SK-N-SH (cell line): ENCODE measurements at regions not wholly inside any gene's neighbourhood (a gene's known extent, or its start where the extent isn't known, plus 50 kb on each side); places are given as distances from the start of the nearest gene placed in this dataset.

Source experiments
- CTCF ChIA-PET: fragments of 300-600, 350-600 bp; formaldehyde crosslinking; extraction: SDS; loops from one replicate; lab custom pipeline; 2021; lab: Yijun Ruan, JAX
- POLR2A ChIA-PET: fragments of 350-600 bp; sonication (Branson Sonifier 250); formaldehyde crosslinking; extraction: SDS; loops from one replicate; lab custom pipeline; 2020; ENCODE audit warnings: antibody characterized with exemption, inconsistent platforms; lab: Yijun Ruan, JAX
- DNase-seq: peaks from one replicate; pipeline ENCODE4 v3.0.0; 2012
- H2AFZ ChIP-seq: fragments of 200-600 bp; sonication (generic); 2 replicates; pipeline ENCODE4 v1.8.1; 2016; ENCODE audit warnings: antibody characterized with exemption, mild to moderate bottlenecking, low read depth
- H3F3A ChIP-seq: fragments of 200-600 bp; sonication (generic); replicated peaks from 2 replicates; pipeline ENCODE3; 2016; ENCODE audit warnings: antibody characterized with exemption, mild to moderate bottlenecking; ENCODE audit not compliant: insufficient read depth
- H3K27ac ChIP-seq, 2 experiments: fragments of 200-500 bp in 1 of 2; fragments of 200-600 bp in 1 of 2; sonication (Bioruptor generic) in 1 of 2; sonication (generic), shearing (Covaris generic) in 1 of 2; 2 replicates each; pipeline versions ENCODE4 v1.5.1 to v1.6.1; 2014 to 2016; ENCODE audit warnings: low read depth in 2 of 2, inconsistent platforms in 1 of 2, low read length in 1 of 2, mild to moderate bottlenecking in 1 of 2, mixed read lengths in 1 of 2
- H3K27me3 ChIP-seq: fragments of 200-600 bp; sonication (generic), shearing (Covaris generic); 2 replicates; pipeline ENCODE4 v1.6.1; 2016; ENCODE audit warnings: mixed run types; ENCODE audit not compliant: insufficient read depth
- H3K36me3 ChIP-seq, 2 experiments: fragments of 200-500 bp in 1 of 2; fragments of 200-600 bp in 1 of 2; sonication (Bioruptor generic) in 1 of 2; sonication (generic) in 1 of 2; replicated peaks in 1 of 2; 2 replicates each; pipeline versions ENCODE3 to v1.5.1; 2014 to 2016; ENCODE audit warnings: low read length in 1 of 2, mild to moderate bottlenecking in 1 of 2; ENCODE audit not compliant: insufficient read depth in 2 of 2, control insufficient read depth in 1 of 2
- H3K4me1 ChIP-seq, 2 experiments: fragments of 200-500 bp in 1 of 2; fragments of 200-600 bp in 1 of 2; sonication (Bioruptor generic) in 1 of 2; sonication (generic), shearing (Covaris generic) in 1 of 2; 2 replicates each; pipeline versions ENCODE4 v1.5.1 to v1.6.1; 2014 to 2016; ENCODE audit warnings: low read depth in 1 of 2, low read length in 1 of 2, mixed run types in 1 of 2; ENCODE audit not compliant: insufficient read depth in 2 of 2, control insufficient read depth in 1 of 2
- H3K4me2 ChIP-seq: fragments of 200-600 bp; sonication (generic), shearing (Covaris generic); 2 replicates; pipeline ENCODE4 v1.6.1; 2017; ENCODE audit warnings: mixed run types
- H3K4me3 ChIP-seq, 2 experiments: fragments of 200-500 bp in 1 of 2; fragments of 200-600 bp in 1 of 2; sonication (Bioruptor generic) in 1 of 2; sonication (generic), shearing (Covaris generic) in 1 of 2; 2 replicates each; pipeline versions ENCODE4 v1.5.1 to v1.8.1; 2014 to 2016; ENCODE audit warnings: low read depth in 2 of 2, inconsistent platforms in 1 of 2, low read length in 1 of 2, mild to moderate bottlenecking in 1 of 2, mixed read lengths in 1 of 2, moderate library complexity in 1 of 2
- H3K79me2 ChIP-seq: fragments of 200-600 bp; sonication (generic); 2 replicates; pipeline ENCODE4 v1.8.1; 2017; ENCODE audit warnings: mild to moderate bottlenecking; ENCODE audit not compliant: insufficient read depth
- H3K9ac ChIP-seq: fragments of 200-600 bp; sonication (generic); 2 replicates; pipeline ENCODE4 v1.6.1; 2017; ENCODE audit warnings: mixed run types
- H3K9me2 ChIP-seq: fragments of 200-600 bp; sonication (generic); 2 replicates; pipeline ENCODE4 v1.6.1; 2017; ENCODE audit warnings: mixed run types
- H3K9me3 ChIP-seq: fragments of 200-600 bp; sonication (generic); 2 replicates; pipeline ENCODE4 v1.6.1; 2017; ENCODE audit warnings: mixed run types, mild to moderate bottlenecking, moderate library complexity
- H4K20me1 ChIP-seq: fragments of 200-600 bp; sonication (generic); 2 replicates; pipeline ENCODE4 v1.6.1; 2017; ENCODE audit warnings: mild to moderate bottlenecking, mixed run types; ENCODE audit not compliant: insufficient read depth
- CTCF ChIP-seq: fragments of 200-600 bp; sonication (generic); IDR thresholded peaks from 2 replicates; pipeline ENCODE4 v1.6.1; 2017; ENCODE audit warnings: antibody characterized with exemption, mild to moderate bottlenecking, moderate library complexity
- GATA2 ChIP-seq: sonication (generic); formaldehyde crosslinking; IDR thresholded peaks from 2 replicates; pipeline ENCODE4 v1.5.0; 2020; ENCODE audit warnings: mild to moderate bottlenecking, missing genetic modification reagents
- IRF3 ChIP-seq: fragments of 150-350 bp; IDR thresholded peaks from 2 replicates; pipeline ENCODE4 v1.6.1; 2016; ENCODE audit warnings: mild to moderate bottlenecking, low read depth, low read length
- JUND ChIP-seq: IDR thresholded peaks from 2 replicates; pipeline ENCODE4 v1.4.0; 2012
- MAX ChIP-seq: IDR thresholded peaks from 2 replicates; pipeline ENCODE4 v1.4.0; 2012; ENCODE audit warnings: low read depth
- MEF2A ChIP-seq: IDR thresholded peaks from 2 replicates; pipeline ENCODE4 v1.4.0; 2012; ENCODE audit warnings: low read depth, borderline replicate concordance
- MXI1 ChIP-seq: IDR thresholded peaks from 2 replicates; pipeline ENCODE4 v1.6.1; 2012; ENCODE audit warnings: mild to moderate bottlenecking, low read depth, low read length, improper control_type of control experiment
- NRF1 ChIP-seq: IDR thresholded peaks from 2 replicates; pipeline ENCODE4 v1.6.1; 2012; ENCODE audit warnings: low read depth, mild to moderate bottlenecking, low read length
- RAD21 ChIP-seq: IDR thresholded peaks from 2 replicates; pipeline ENCODE4 v1.6.1; 2012; ENCODE audit warnings: mild to moderate bottlenecking, low read length
- RCOR1 ChIP-seq: fragments of 150-350 bp; IDR thresholded peaks from 2 replicates; pipeline ENCODE4 v1.6.1; 2017; ENCODE audit warnings: antibody characterized with exemption, low read length
- RXRA ChIP-seq: IDR thresholded peaks from 2 replicates; pipeline ENCODE4 v1.4.0; 2012; ENCODE audit warnings: low read depth, mild to moderate bottlenecking, borderline replicate concordance
- SIN3A ChIP-seq: IDR thresholded peaks from 2 replicates; pipeline ENCODE4 v1.6.1; 2012; ENCODE audit warnings: low read depth, mild to moderate bottlenecking, low read length, moderate library complexity, borderline replicate concordance
- SMC3 ChIP-seq: IDR thresholded peaks from 2 replicates; pipeline ENCODE4 v1.6.1; 2012; ENCODE audit warnings: low read depth, low read length, improper control_type of control experiment
- TAF1 ChIP-seq: IDR thresholded peaks from 2 replicates; pipeline ENCODE4 v1.6.1; 2012; ENCODE audit warnings: low read depth, mild to moderate bottlenecking, low read length, moderate library complexity, borderline replicate concordance
- TEAD4 ChIP-seq: IDR thresholded peaks from 2 replicates; pipeline ENCODE4 v1.4.0; 2012; ENCODE audit warnings: mild to moderate bottlenecking, borderline replicate concordance; ENCODE audit not compliant: insufficient read depth
- USF2 ChIP-seq: fragments of 150-350 bp; IDR thresholded peaks from 2 replicates; pipeline ENCODE4 v1.6.1; 2017; ENCODE audit warnings: antibody characterized with exemption, low read length, low read depth, borderline replicate concordance
- YY1 ChIP-seq: IDR thresholded peaks from 2 replicates; pipeline ENCODE4 v1.4.0; 2012; ENCODE audit warnings: low read depth, mild to moderate bottlenecking
- WGBS: methylation state at CpG from one replicate; pipeline ENCODE4 v1.1.6; 2017; ENCODE audit warnings: low lambda C conversion rate; 5-methylcytosine and 5-hydroxymethylcytosine counted together

- no peak overlapping the region for H3K9ac ChIP-seq
- no peaks in the 10 kb centered on the region for H3K79me2 ChIP-seq
- 86% methylated on average over 4 of the region's 4 CpGs for WGBS
- H4K20me1 ChIP-seq, result no peaks in the 10 kb centered on the region
- no peak for TF ChIP-seq YY1
- 0 out of 2 replicates have a peak, but pooled peaks have one; percentile 3 for TF ChIP-seq MAX
- peaks cover 14 to 81% of the 10 kb centered on the region in 2 experiments for H3K4me1 ChIP-seq
- H3K4me2 ChIP-seq, result peak overlapping the region; percentile 50; the same call in 1 of the 2 replicates
- DNase-seq, result no peak
- H3F3A ChIP-seq, result peaks cover 42% of the 10 kb centered on the region
- peak overlapping the region in 1 of 2 experiments; percentile 96; a peak in 1 of 4 replicates for H3K27ac ChIP-seq
- ChIA-PET CTCF (interaction anchor here (1.1 to 1.4 kb wide), 3 partner anchors 11 to 51 kb away, joined by 3 read pairs; no protein-coding TSS in a partner anchor), POLR2A (no interaction called here)
- H3K4me3 ChIP-seq, result no peak overlapping the region
- no peaks in the 10 kb centered on the region for H3K36me3 ChIP-seq
- H3K9me2 ChIP-seq, result no peaks in the 10 kb centered on the region
- no peaks in the 10 kb centered on the region for H3K27me3 ChIP-seq
- H2AFZ ChIP-seq, result no peak overlapping the region
- H3K9me3 ChIP-seq, result no peaks in the 10 kb centered on the region
Observed at GRCh38 chr7:41889472-41889871, 186.6 kb upstream of the INHBA start.

- Histone ChIP-seq H3F3A (peaks cover 45% of the 10 kb centered on the region), H2AFZ (peak overlapping the region; percentile 69), H3K9me2 (no peaks in the 10 kb centered on the region), H3K9ac (peak overlapping the region; percentile 64), H3K4me1 (peaks cover 18 to 85% of the 10 kb centered on the region in 2 experiments), H3K4me3 (no peak overlapping the region), H3K27me3 (no peaks in the 10 kb centered on the region), H3K4me2 (peak overlapping the region; percentile 50), H4K20me1 (no peaks in the 10 kb centered on the region), H3K27ac (peak overlapping the region; percentile 50 to 96; a peak in 3 of 4 replicates), H3K36me3 (no peaks in the 10 kb centered on the region), H3K79me2 (no peaks in the 10 kb centered on the region), H3K9me3 (no peaks in the 10 kb centered on the region)
- WGBS, result 38% methylated on average over 5 of the region's 5 CpGs
- POLR2A ChIA-PET, result no interaction called here
- no peak for DNase-seq
- CTCF ChIA-PET, result interaction anchor here (0.8 to 1.4 kb wide), 5 partner anchors 9 to 54 kb away, joined by 3 to 8 read pairs (median 3); no protein-coding TSS in a partner anchor
- TF ChIP-seq CTCF (peak; percentile 23; the same call in 1 of the 2 replicates), IRF3 (no peak)
Observed at GRCh38 chr7:41889040-41889439, 186.2 kb upstream of the INHBA start.

GRCh38 chr7:41887416-41887815 lies 184.5 kb upstream of the INHBA start:
- peaks cover 19 to 78% of the 10 kb centered on the region in 2 experiments for H3K4me1 ChIP-seq
- TF ChIP-seq SMC3 (no peak), IRF3 (no peak), GATA2 (no peak), TEAD4 (no peak), NRF1 (no peak), USF2 (no peak), JUND (no peak), MEF2A (no peak), MXI1 (no peak), RCOR1 (no peak), SIN3A (no peak), RXRA (no peak), RAD21 (no peak), TAF1 (no peak)

More at GRCh38 chr7:41887416-41887815, 184.5 kb upstream of the INHBA start:
- no peaks in the 10 kb centered on the region for H3K9me3 ChIP-seq
- peak overlapping the region; percentile 71 to 96 for H3K27ac ChIP-seq
- no peaks in the 10 kb centered on the region for H4K20me1 ChIP-seq
- H3F3A ChIP-seq, result peaks cover 50% of the 10 kb centered on the region
- peak overlapping the region; percentile 47 for H2AFZ ChIP-seq
- H3K36me3 ChIP-seq, result no peaks in the 10 kb centered on the region
- ChIA-PET POLR2A (no interaction called here), CTCF (interaction anchor here (1.3 kb wide), 1 partner anchor 53 kb away, joined by 6 read pairs; no protein-coding TSS in a partner anchor)
- WGBS, result 12% methylated on average over 4 of the region's 4 CpGs
- peak overlapping the region; percentile 64 for H3K9ac ChIP-seq
- DNase-seq, result no peak
- no peak overlapping the region for H3K4me3 ChIP-seq
- no peaks in the 10 kb centered on the region for H3K9me2 ChIP-seq
- no peaks in the 10 kb centered on the region for H3K79me2 ChIP-seq
- H3K4me2 ChIP-seq, result peak overlapping the region; percentile 48
- no peaks in the 10 kb centered on the region for H3K27me3 ChIP-seq
